Endothelial cell of umbilical vein (primary cell): ENCODE measurements at regions not wholly inside any gene's neighbourhood (a gene's known extent, or its start where the extent isn't known, plus 50 kb on each side); places are given as distances from the start of the nearest gene placed in this dataset.

ENCODE experiments used
- BruUV-seq: library from RNA; stranded (reverse); fragments of 400-500 nt; replicated peaks from 2 replicates; lab custom pipeline; 2021; lab: Mats Ljungman, UMichigan
- CTCF ChIA-PET: fragments of 300-600, 350-600 bp; sonication (Branson Sonifier 250); formaldehyde crosslinking; loops from one replicate; lab custom pipeline; 2021; ENCODE audit warnings: antibody characterized with exemption, inconsistent platforms; lab: Charles Lee
- POLR2A ChIA-PET: fragments of 300-600, 350-600 bp; sonication (Branson Sonifier 250); formaldehyde crosslinking; loops from one replicate; lab custom pipeline; 2021; ENCODE audit warnings: antibody characterized with exemption, inconsistent platforms; lab: Charles Lee
- DNase-seq: peaks from one replicate; pipeline ENCODE4 v3.0.0-alpha.2; 2011; ENCODE audit warnings: low read depth, low spot score
- FAIRE-seq: peaks from 2 replicates; lab custom pipeline; 2011; peaks lifted over from hg19 to GRCh38; lab: Jason Lieb, UNC
- H2AFZ ChIP-seq: 2 replicates; pipeline ENCODE4 v1.6.0; 2012; ENCODE audit warnings: low read depth, low read length, control low read depth, inconsistent platforms
- H3K27ac ChIP-seq: 2 replicates; pipeline ENCODE4 v1.5.1; 2011; ENCODE audit warnings: low read depth, mild to moderate bottlenecking, control low read depth, low read length, moderate library complexity; ENCODE audit not compliant: insufficient read depth
- H3K27me3 ChIP-seq, 2 experiments: 2 replicates each; pipeline versions ENCODE4 v1.6.0 to v1.6.1; 2011; ENCODE audit warnings: low read length in 2 of 2, mixed read lengths in 1 of 2; ENCODE audit not compliant: control insufficient read depth in 2 of 2, insufficient read depth in 2 of 2
- H3K36me3 ChIP-seq, 2 experiments: 2 replicates in 1 of 2; 3 replicates in 1 of 2; pipeline ENCODE4 v1.5.1; 2011; ENCODE audit warnings: low read length in 2 of 2, mild to moderate bottlenecking in 1 of 2, moderate library complexity in 1 of 2; ENCODE audit not compliant: control insufficient read depth in 2 of 2, insufficient read depth in 2 of 2; ENCODE audit errors: extremely low read depth in 1 of 2
- H3K4me1 ChIP-seq: 3 replicates; pipeline ENCODE4 v1.5.1; 2011; ENCODE audit warnings: mild to moderate bottlenecking, low read length; ENCODE audit not compliant: control insufficient read depth, insufficient read depth; ENCODE audit errors: extremely low read depth
- H3K4me2 ChIP-seq: 2 replicates; pipeline ENCODE4 v1.6.1; 2011; ENCODE audit warnings: low read length, control low read depth, mixed read lengths; ENCODE audit not compliant: insufficient read depth
- H3K4me3 ChIP-seq, 3 experiments: fragments of 200-600 bp in 1 of 3; sonication (generic), shearing (Covaris generic) in 1 of 3; replicated peaks in 1 of 3; 2 replicates each; pipeline ENCODE4 v1.5.1; 2011 to 2016; ENCODE audit warnings: control low read depth in 3 of 3, low read length in 3 of 3, mild to moderate bottlenecking in 2 of 3, inconsistent platforms in 1 of 3, low read depth in 1 of 3, moderate library complexity in 1 of 3; ENCODE audit not compliant: insufficient read depth in 1 of 3
- H3K79me2 ChIP-seq: 2 replicates; pipeline ENCODE4 v1.6.0; 2012; ENCODE audit warnings: low read length, inconsistent platforms; ENCODE audit not compliant: control insufficient read depth, insufficient read depth
- H3K9ac ChIP-seq: replicated peaks from 2 replicates; pipeline ENCODE3; 2011; ENCODE audit warnings: low read length, control low read depth; ENCODE audit not compliant: insufficient read depth; ENCODE audit errors: extremely low read depth
- H3K9me1 ChIP-seq: replicated peaks from 3 replicates; pipeline ENCODE4 v1.6.0; 2011; ENCODE audit warnings: mild to moderate bottlenecking, low read length; ENCODE audit not compliant: control insufficient read depth, insufficient read depth; ENCODE audit errors: extremely low read depth
- H3K9me3 ChIP-seq: replicated peaks from 2 replicates; pipeline ENCODE4 v1.5.1; 2012; ENCODE audit warnings: low read length, inconsistent platforms; ENCODE audit not compliant: control insufficient read depth, insufficient read depth
- H4K20me1 ChIP-seq: replicated peaks from 2 replicates; pipeline ENCODE3; 2011; ENCODE audit warnings: mild to moderate bottlenecking, low read length; ENCODE audit not compliant: control insufficient read depth, insufficient read depth; ENCODE audit errors: extremely low read depth
- EZH2 ChIP-seq: IDR thresholded peaks from 2 replicates; pipeline ENCODE4 v1.6.1; 2012; ENCODE audit warnings: borderline replicate concordance, low read depth, mild to moderate bottlenecking, moderate library complexity, low read length, inconsistent platforms; ENCODE audit not compliant: severe bottlenecking
- FOS ChIP-seq: IDR thresholded peaks from 2 replicates; pipeline ENCODE4 v1.6.1; 2011; ENCODE audit warnings: mild to moderate bottlenecking, low read length, moderate library complexity, borderline replicate concordance; ENCODE audit not compliant: insufficient read depth
- GATA2 ChIP-seq: IDR thresholded peaks from 2 replicates; pipeline ENCODE4 v1.7.0; 2011; ENCODE audit warnings: low read depth, mild to moderate bottlenecking, moderate library complexity, mixed read lengths, low read length; ENCODE audit not compliant: insufficient read length, insufficient read depth
- JUN ChIP-seq: IDR thresholded peaks from 2 replicates; pipeline ENCODE4 v1.6.1; 2011; ENCODE audit warnings: borderline replicate concordance, low read depth; ENCODE audit not compliant: insufficient read length, insufficient read depth
- MYC ChIP-seq: IDR thresholded peaks from one replicate; pipeline ENCODE4 v1.6.1; 2011; ENCODE audit warnings: mild to moderate bottlenecking, low read depth, low read length
- POLR2A ChIP-seq: IDR thresholded peaks from 2 replicates; pipeline ENCODE4 v1.6.1; 2012; ENCODE audit warnings: low read depth, mild to moderate bottlenecking, control low read depth, low read length
- POLR2AphosphoS5 ChIP-seq: IDR thresholded peaks from 2 replicates; pipeline ENCODE4 v1.6.1; 2012; ENCODE audit warnings: low read depth, mild to moderate bottlenecking, control low read depth, low read length, moderate library complexity; ENCODE audit not compliant: insufficient read depth
- dilution Hi-C: fragments of 300-500 bp; cut with MboI; formaldehyde crosslinking; loops from one replicate; pipeline ENCODE4 v1.15.0; 2019; ENCODE audit warnings: low sequenced_read_pairs; ENCODE audit not compliant: extremely low pct_ligation_motif_present
- intact Hi-C: fragments of 100-400 bp; cut with micrococcal nuclease; formaldehyde crosslinking; loops from one replicate; pipeline ENCODE4 v1.10.0; 2022
- TF ChIP-seq, protein P1 (sequence below): IDR thresholded peaks from 2 replicates; pipeline ENCODE4 v1.6.1; 2011; ENCODE audit not compliant: insufficient read depth, insufficient read length
- TF ChIP-seq, protein P2 (sequence below), 2 donors: IDR thresholded peaks; 1 replicate in 1 of 2; 2 replicates in 1 of 2; pipeline ENCODE4 v1.5.1; 2011; ENCODE audit warnings: low read length in 2 of 2, mild to moderate bottlenecking in 2 of 2, moderate library complexity in 2 of 2, control low read depth in 1 of 2, inconsistent platforms in 1 of 2, low read depth in 1 of 2; ENCODE audit not compliant: insufficient read depth in 1 of 2; ENCODE audit errors: extremely low read depth in 1 of 2

DNA sequence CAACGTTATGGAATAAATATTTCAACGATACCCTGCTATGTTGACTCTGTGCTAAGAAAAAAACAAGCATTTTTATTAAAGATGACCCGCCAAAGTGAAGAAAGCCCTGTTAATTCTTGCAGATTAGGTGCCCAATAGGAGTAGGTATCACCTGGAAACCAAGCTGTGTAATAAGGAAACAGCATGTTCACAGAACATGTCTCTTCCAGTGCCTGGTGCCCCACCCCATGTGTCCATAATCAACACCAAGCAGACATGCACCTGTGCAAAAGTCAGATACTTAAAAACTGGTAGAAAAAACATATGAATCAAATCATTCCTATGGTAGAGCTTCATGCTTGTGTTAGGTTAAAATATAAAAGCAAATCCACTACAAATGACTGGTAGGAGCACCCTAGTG lies 327.1 kb downstream of the SHANK2 start:
- FAIRE-seq (no peak), DNase-seq (no peak)
- Histone ChIP-seq H4K20me1 (no peaks in the 10 kb centered on the region), H3K4me2 (no peak overlapping the region), H3K9me1 (no peaks in the 10 kb centered on the region), H3K9me3 (no peaks in the 10 kb centered on the region), H3K79me2 (no peaks in the 10 kb centered on the region), H3K27ac (no peak overlapping the region), H3K9ac (no peak overlapping the region), H3K4me3 (no peak overlapping the region), H3K4me1 (no peaks in the 10 kb centered on the region), H2AFZ (no peak overlapping the region), H3K36me3 (no peaks in the 10 kb centered on the region), H3K27me3 (no peaks in the 10 kb centered on the region)
- intact Hi-C loops: no loop called here
- TF ChIP-seq, protein P1, sequence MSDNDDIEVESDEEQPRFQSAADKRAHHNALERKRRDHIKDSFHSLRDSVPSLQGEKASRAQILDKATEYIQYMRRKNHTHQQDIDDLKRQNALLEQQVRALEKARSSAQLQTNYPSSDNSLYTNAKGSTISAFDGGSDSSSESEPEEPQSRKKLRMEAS: no peak
- TF ChIP-seq POLR2AphosphoS5: no peak
- TF ChIP-seq, protein P2, sequence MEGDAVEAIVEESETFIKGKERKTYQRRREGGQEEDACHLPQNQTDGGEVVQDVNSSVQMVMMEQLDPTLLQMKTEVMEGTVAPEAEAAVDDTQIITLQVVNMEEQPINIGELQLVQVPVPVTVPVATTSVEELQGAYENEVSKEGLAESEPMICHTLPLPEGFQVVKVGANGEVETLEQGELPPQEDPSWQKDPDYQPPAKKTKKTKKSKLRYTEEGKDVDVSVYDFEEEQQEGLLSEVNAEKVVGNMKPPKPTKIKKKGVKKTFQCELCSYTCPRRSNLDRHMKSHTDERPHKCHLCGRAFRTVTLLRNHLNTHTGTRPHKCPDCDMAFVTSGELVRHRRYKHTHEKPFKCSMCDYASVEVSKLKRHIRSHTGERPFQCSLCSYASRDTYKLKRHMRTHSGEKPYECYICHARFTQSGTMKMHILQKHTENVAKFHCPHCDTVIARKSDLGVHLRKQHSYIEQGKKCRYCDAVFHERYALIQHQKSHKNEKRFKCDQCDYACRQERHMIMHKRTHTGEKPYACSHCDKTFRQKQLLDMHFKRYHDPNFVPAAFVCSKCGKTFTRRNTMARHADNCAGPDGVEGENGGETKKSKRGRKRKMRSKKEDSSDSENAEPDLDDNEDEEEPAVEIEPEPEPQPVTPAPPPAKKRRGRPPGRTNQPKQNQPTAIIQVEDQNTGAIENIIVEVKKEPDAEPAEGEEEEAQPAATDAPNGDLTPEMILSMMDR (IDR thresholded peaks at IDR 0.05; ENCODE audit: extremely low read depth in 1 of 2, insufficient read depth in 1 of 2, low read depth in 1 of 2, low read length in 2 of 2): no peak
- TF ChIP-seq FOS: no peak
- CTCF ChIA-PET: interaction anchor here (0.6 kb wide), 1 partner anchor 1361 kb away, joined by 4 read pairs; no protein-coding TSS in a partner anchor
- no TSS peak for BruUV-seq
- dilution Hi-C loops: no loop called here
- POLR2A ChIA-PET: no interaction called here

DNA sequence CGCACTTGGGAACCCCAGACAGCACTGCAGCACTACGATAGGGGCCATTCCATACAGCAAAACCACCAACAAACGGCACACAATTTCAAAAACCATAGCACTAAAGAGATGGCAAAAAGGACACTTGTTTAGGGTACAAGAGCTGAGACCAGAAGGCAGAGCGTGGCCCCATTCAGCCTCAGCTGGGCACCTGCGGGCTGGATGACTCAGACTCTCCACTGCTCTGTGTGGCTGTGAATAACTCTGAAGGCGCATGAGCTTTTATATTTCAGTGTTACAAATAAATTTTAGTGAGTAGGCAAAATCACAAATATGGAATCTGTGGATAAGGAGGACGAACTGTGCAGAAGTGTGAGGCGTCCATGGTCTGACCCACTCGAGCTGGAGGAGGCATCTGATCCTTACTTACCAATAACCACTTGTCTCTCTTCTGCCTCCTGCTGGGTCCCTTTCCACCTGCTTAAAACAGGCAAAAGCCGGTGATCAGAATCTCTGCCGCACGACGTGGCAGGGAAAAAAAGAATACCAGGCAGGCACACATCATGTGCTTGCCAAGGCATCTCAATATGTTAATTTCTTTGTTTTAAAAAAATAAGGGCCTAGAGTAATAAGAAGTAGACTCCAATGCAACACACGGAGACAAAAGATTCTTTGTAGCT lies 325.7 kb downstream of the SHANK2 start:
- Histone ChIP-seq H3K9me1 (no peaks in the 10 kb centered on the region), H4K20me1 (no peaks in the 10 kb centered on the region), H3K4me2 (no peak overlapping the region), H3K36me3 (no peaks in the 10 kb centered on the region), H3K79me2 (no peaks in the 10 kb centered on the region), H3K9ac (no peak overlapping the region), H3K27ac (no peak overlapping the region), H3K4me1 (no peaks in the 10 kb centered on the region), H2AFZ (no peak overlapping the region), H3K27me3 (no peaks in the 10 kb centered on the region), H3K4me3 (no peak overlapping the region), H3K9me3 (no peaks in the 10 kb centered on the region)
- BruUV-seq: no TSS peak
- dilution Hi-C loops: no loop called here
- DNase-seq (no peak), FAIRE-seq (no peak)
- ChIA-PET CTCF (no interaction called here), POLR2A (no interaction called here)
- intact Hi-C loops: no loop called here
- TF ChIP-seq, protein P1: no peak
- TF ChIP-seq GATA2 (no peak), POLR2A (no peak), JUN (no peak), MYC (no peak), FOS (no peak), EZH2 (no peak), POLR2AphosphoS5 (no peak)
- TF ChIP-seq, protein P2 (IDR thresholded peaks at IDR 0.05; ENCODE audit: extremely low read depth in 1 of 2, insufficient read depth in 1 of 2, low read depth in 1 of 2, low read length in 2 of 2): no peak
